ENCODE measurements at regions not wholly inside any gene's neighbourhood (a gene's known extent, or its start where the extent isn't known, plus 50 kb on each side); places are given as distances from the start of the nearest gene placed in this dataset.
"Not testable (repeated sequence)": the region's sequence is repeated elsewhere in the genome, so short reads cannot be mapped to it uniquely, and the experiment has no call there.

DNA sequence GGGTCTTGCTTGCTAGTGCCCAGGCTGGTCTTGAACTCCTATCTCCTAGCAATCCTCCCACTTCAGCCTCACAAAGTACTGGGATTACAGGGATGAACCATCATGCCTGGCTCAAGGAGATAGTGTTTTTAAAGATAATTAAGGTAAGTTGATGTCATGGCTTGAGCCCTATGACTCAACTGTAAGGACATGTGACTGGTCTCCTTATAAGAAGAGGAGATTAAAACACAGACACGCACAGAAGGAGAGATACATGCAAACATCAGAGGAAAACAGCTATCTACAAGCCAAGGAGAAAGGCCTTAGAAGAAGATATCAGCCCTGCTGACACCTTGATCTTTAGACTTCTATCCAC is 220.4 kb upstream of the GADL1 start:
- Histone ChIP-seq H3K27ac (no peak overlapping the region), H3K9me3 (no peaks in the 10 kb centered on the region), H3K4me3 (no peak overlapping the region), H3K36me3 (no peaks in the 10 kb centered on the region), H3K4me1 (no peaks in the 10 kb centered on the region), H3K27me3 (no peaks in the 10 kb centered on the region)
- no peak for ATAC-seq (ENCODE audit: low FRiP score in 2 of 2)
- no peak for TF ChIP-seq POLR2AphosphoS5 (IDR thresholded peaks at IDR 0.05)
- TF ChIP-seq POLR2A (IDR thresholded peaks at IDR 0.05): no peak
- 88 to 95% methylated on average over 1 of the region's 1 CpG for WGBS, 2 donors
- DNase-seq: no peak

DNA sequence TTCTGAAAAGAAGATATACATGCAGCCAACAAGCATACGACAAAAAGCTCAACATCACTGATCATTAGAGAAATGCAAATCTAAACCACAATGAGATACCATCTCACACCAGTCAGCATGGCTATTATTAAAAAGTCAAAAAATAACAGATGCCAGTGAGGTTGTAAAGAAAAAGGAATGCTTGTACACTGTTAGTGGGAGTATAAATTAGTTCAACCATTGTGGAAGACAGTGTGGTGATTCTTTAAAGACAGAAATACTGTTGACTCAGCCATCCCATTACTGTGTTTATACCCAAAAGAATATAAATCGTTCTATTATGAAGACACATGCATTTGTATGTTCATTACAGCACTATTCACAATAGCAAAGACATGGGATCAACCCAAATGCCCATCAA is 221.1 kb upstream of the GADL1 start:
- 88 to 92% methylated on average over 2 of the region's 2 CpGs for WGBS, 2 donors
- not testable (repeated sequence) for H3K4me3 ChIP-seq; H3K4me1 ChIP-seq; H3K9me3 ChIP-seq; H3K27ac ChIP-seq; DNase-seq; H3K36me3 ChIP-seq; H3K27me3 ChIP-seq; ATAC-seq (ENCODE audit: low FRiP score in 2 of 2)

DNA sequence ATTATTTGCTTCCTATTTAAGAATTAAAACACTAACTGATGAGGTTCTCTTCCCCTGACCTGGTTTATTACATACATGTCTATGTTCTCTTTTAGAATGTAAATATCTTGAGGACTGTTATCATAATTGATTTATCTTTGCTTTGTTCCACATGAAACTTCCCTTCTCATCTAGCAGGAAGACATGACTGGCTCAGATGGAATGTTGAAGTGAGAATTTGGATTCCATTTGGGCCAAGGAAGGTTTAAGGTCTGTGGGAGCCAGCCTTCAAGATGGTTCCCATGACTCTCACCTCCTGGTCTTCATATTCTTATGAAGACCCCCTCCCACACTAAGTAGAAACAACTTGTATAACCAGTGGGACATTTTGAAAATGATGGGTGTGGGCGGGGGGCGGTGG is 222.2 kb upstream of the GADL1 start:
- Histone ChIP-seq H3K27ac (no peak overlapping the region), H3K4me3 (no peak overlapping the region), H3K36me3 (no peaks in the 10 kb centered on the region), H3K27me3 (no peaks in the 10 kb centered on the region), H3K9me3 (no peaks in the 10 kb centered on the region), H3K4me1 (no peaks in the 10 kb centered on the region)
- 93 to 97% methylated on average over 2 of the region's 2 CpGs for WGBS, 2 donors
- TF ChIP-seq POLR2AphosphoS5 (IDR thresholded peaks at IDR 0.05) (no peak), POLR2A (IDR thresholded peaks at IDR 0.05) (no peak), EP300 (IDR thresholded peaks at IDR 0.05) (no peak)
- TF ChIP-seq, protein P1, sequence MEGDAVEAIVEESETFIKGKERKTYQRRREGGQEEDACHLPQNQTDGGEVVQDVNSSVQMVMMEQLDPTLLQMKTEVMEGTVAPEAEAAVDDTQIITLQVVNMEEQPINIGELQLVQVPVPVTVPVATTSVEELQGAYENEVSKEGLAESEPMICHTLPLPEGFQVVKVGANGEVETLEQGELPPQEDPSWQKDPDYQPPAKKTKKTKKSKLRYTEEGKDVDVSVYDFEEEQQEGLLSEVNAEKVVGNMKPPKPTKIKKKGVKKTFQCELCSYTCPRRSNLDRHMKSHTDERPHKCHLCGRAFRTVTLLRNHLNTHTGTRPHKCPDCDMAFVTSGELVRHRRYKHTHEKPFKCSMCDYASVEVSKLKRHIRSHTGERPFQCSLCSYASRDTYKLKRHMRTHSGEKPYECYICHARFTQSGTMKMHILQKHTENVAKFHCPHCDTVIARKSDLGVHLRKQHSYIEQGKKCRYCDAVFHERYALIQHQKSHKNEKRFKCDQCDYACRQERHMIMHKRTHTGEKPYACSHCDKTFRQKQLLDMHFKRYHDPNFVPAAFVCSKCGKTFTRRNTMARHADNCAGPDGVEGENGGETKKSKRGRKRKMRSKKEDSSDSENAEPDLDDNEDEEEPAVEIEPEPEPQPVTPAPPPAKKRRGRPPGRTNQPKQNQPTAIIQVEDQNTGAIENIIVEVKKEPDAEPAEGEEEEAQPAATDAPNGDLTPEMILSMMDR (IDR thresholded peaks at IDR 0.05): no peak
- DNase-seq (peak in 1 of 2 donors; percentile 9), ATAC-seq (ENCODE audit: low FRiP score in 2 of 2) (no peak)

DNA sequence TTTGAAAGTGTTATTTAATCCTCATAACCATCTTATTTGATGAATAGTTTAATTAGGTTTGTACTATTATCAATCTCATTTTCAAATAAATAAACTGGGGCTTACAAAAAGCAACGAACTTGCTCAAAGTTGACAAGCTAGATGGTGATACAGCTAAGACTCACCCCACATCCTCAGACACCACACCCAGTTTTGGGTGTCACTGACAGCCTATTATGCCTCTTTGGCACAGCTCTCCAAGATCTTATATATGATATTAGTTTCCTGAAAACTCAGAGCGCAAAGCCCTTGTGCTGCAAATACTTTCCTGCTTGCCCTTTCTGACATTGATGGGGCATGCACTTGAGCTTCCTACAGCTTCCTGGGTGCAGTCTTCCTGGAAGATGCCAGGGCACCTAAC is 223.4 kb upstream of the GADL1 start:
- ATAC-seq (ENCODE audit: low FRiP score in 2 of 2) (no peak), DNase-seq (no peak)
- Histone ChIP-seq H3K27ac (no peak overlapping the region), H3K27me3 (no peaks in the 10 kb centered on the region), H3K9me3 (no peaks in the 10 kb centered on the region), H3K36me3 (no peaks in the 10 kb centered on the region), H3K4me3 (no peak overlapping the region), H3K4me1 (no peaks in the 10 kb centered on the region)
- WGBS, 2 donors: 67 to 68% methylated on average over 2 of the region's 2 CpGs
- TF ChIP-seq POLR2A (IDR thresholded peaks at IDR 0.05) (no peak), EP300 (IDR thresholded peaks at IDR 0.05) (no peak), POLR2AphosphoS5 (IDR thresholded peaks at IDR 0.05) (no peak)
- TF ChIP-seq, protein P1 (IDR thresholded peaks at IDR 0.05): no peak

DNA sequence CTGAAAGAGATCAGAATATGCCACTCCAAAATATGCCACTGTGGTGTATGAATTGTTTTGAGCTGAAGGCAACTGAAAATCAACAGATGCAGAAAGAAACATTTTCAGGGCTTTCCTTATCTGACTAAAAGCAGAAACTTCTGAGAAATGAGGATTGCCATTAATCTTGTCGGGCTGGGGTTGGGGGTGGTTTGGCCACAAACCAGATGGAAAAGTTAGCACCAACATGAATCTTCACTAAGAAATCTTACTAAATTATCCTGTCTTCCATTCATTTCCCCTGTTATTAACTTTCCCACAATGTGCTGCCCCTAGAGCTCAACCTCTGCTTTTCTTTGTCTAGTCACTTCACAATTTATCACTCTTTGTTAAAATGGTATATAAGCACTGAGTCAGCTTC is 229.9 kb upstream of the GADL1 start:
- Histone ChIP-seq H3K27me3 (no peaks in the 10 kb centered on the region), H3K4me1 (no peaks in the 10 kb centered on the region), H3K27ac (no peak overlapping the region), H3K4me3 (no peak overlapping the region), H3K36me3 (no peaks in the 10 kb centered on the region), H3K9me3 (no peaks in the 10 kb centered on the region)
- ATAC-seq (ENCODE audit: low FRiP score in 2 of 2) (no peak), DNase-seq (no peak)
- WGBS, 2 donors: 80 to 90% methylated on average over 1 of the region's 1 CpG
- no peak for TF ChIP-seq POLR2AphosphoS5 (IDR thresholded peaks at IDR 0.05)
- TF ChIP-seq, protein P1 (IDR thresholded peaks at IDR 0.05): no peak
- TF ChIP-seq POLR2A (IDR thresholded peaks at IDR 0.05): no peak
- TF ChIP-seq EP300 (IDR thresholded peaks at IDR 0.05): no peak

DNA sequence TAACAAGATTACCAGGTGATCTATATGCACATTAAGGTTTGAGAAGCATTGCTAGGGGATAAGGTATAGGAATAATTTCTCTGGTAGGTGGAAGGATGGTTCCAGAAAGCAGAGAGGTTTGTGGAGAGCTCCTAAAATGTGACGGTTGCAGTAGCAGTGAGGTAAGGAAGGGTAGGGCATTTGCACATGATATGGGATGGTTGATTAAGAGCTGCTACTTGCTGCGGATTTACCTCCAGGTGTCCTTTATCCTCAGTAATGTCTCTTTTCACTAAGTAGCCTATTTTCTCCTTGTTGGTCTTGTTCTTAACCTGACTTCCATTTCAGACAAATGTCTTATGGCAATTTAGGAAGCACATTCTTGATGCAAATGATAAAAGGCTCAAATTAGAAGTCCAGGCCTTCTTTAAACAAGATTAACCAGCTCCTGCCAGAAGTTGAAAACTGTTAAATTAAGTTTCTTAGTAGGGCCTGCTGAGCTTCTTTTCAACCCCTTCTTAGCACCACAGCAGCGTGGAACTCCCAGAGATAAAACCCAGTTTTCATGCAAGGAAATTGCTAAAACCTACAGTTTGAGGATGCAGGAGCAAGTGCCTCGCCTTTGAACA is 231.1 kb upstream of the GADL1 start:
- H3K36me3 ChIP-seq: no peaks in the 10 kb centered on the region
- H3K4me3 ChIP-seq: no peak overlapping the region
- no peaks in the 10 kb centered on the region for H3K9me3 ChIP-seq
- no peak for DNase-seq
- ATAC-seq (ENCODE audit: low FRiP score in 2 of 2): no peak
- H3K4me1 ChIP-seq: no peaks in the 10 kb centered on the region
- TF ChIP-seq EP300 (IDR thresholded peaks at IDR 0.05): no peak
- TF ChIP-seq POLR2A (IDR thresholded peaks at IDR 0.05): no peak
- no peak for TF ChIP-seq POLR2AphosphoS5 (IDR thresholded peaks at IDR 0.05)
- TF ChIP-seq, protein P1 (IDR thresholded peaks at IDR 0.05): no peak
- H3K27me3 ChIP-seq: no peaks in the 10 kb centered on the region
- 92% methylated on average over 4 of the region's 4 CpGs for WGBS, 2 donors
- no peak overlapping the region for H3K27ac ChIP-seq
